H1 (cell line): ENCODE measurements at regions not wholly inside any gene's neighbourhood (a gene's known extent, or its start where the extent isn't known, plus 50 kb on each side); places are given as distances from the start of the nearest gene placed in this dataset.

ENCODE experiments used
- CTCF ChIA-PET: fragments of 300-600 bp; sonication (Branson Sonifier 250); formaldehyde crosslinking; loops from one replicate; lab custom pipeline; 2021; ENCODE audit not compliant: partially characterized antibody; lab: Charles Lee
- POLR2A ChIA-PET: fragments of 300-600 bp; sonication (Branson Sonifier 250); formaldehyde crosslinking; loops from one replicate; lab custom pipeline; 2021; ENCODE audit warnings: inconsistent platforms; ENCODE audit not compliant: partially characterized antibody; lab: Charles Lee
- DNase-seq, 2 experiments: peaks; one replicate each; pipeline versions ENCODE4 v3.0.0 to v3.0.0-alpha.2; 2010 to 2022; ENCODE audit warnings: low spot score in 2 of 2, low read depth in 1 of 2, mixed read lengths in 1 of 2
- FAIRE-seq: peaks from 2 replicates; lab custom pipeline; 2011; peaks lifted over from hg19 to GRCh38; lab: Jason Lieb, UNC
- H2AFZ ChIP-seq: 2 replicates; pipeline ENCODE4 v1.8.1; 2012; ENCODE audit warnings: low read length, inconsistent platforms
- H2AK5ac ChIP-seq: 2 replicates; pipeline ENCODE4 v1.6.1; 2013; ENCODE audit warnings: low read depth, low read length
- H2BK120ac ChIP-seq: replicated peaks from 2 replicates; pipeline ENCODE3; 2013; ENCODE audit warnings: low read depth, low read length, inconsistent platforms
- H2BK12ac ChIP-seq: 2 replicates; pipeline ENCODE4 v1.6.1; 2013; ENCODE audit warnings: low read depth, low read length
- H2BK15ac ChIP-seq: 2 replicates; pipeline ENCODE4 v1.6.1; 2013; ENCODE audit warnings: low read length
- H2BK20ac ChIP-seq: 2 replicates; pipeline ENCODE4 v1.6.1; 2013; ENCODE audit warnings: low read length
- H2BK5ac ChIP-seq: 2 replicates; pipeline ENCODE4 v1.6.1; 2013; ENCODE audit warnings: low read depth, low read length
- H3K14ac ChIP-seq: 2 replicates; pipeline ENCODE4 v1.6.1; 2013; ENCODE audit warnings: inconsistent platforms; ENCODE audit not compliant: insufficient read length
- H3K18ac ChIP-seq: 2 replicates; pipeline ENCODE4 v1.6.1; 2013; ENCODE audit warnings: low read length; ENCODE audit errors: extremely low read depth
- H3K23ac ChIP-seq: 2 replicates; pipeline ENCODE4 v1.6.1; 2013; ENCODE audit warnings: inconsistent platforms; ENCODE audit not compliant: insufficient read length
- H3K23me2 ChIP-seq: 2 replicates; pipeline ENCODE4 v1.6.1; 2013; ENCODE audit warnings: low read depth, low read length
- H3K27ac ChIP-seq: 2 replicates; pipeline ENCODE4 v1.6.1; 2011; ENCODE audit warnings: low read depth, low read length, inconsistent platforms
- H3K27me3 ChIP-seq, 4 experiments: replicated peaks in 1 of 4; 1 replicate in 1 of 4; 2 replicates in 3 of 4; pipeline versions ENCODE4 v1.6.1 to v1.8.1; 2011 to 2013; ENCODE audit warnings: low read length in 3 of 4, mild to moderate bottlenecking in 3 of 4, inconsistent platforms in 2 of 4, mixed read lengths in 2 of 4, moderate library complexity in 1 of 4; ENCODE audit not compliant: control insufficient read depth in 3 of 4, insufficient read depth in 3 of 4; ENCODE audit errors: extremely low read depth in 1 of 4
- H3K36me3 ChIP-seq, 4 experiments: 2 replicates each; pipeline versions ENCODE4 v1.6.1 to v1.8.1; 2011 to 2013; ENCODE audit warnings: mild to moderate bottlenecking in 4 of 4, low read length in 3 of 4, moderate library complexity in 2 of 4, control low read depth in 1 of 4, inconsistent platforms in 1 of 4; ENCODE audit not compliant: insufficient read depth in 4 of 4, control insufficient read depth in 2 of 4
- H3K4ac ChIP-seq: replicated peaks from 2 replicates; pipeline ENCODE3; 2013; ENCODE audit warnings: low read length, low read depth, mixed read lengths, inconsistent platforms; ENCODE audit not compliant: insufficient read length
- H3K4me1 ChIP-seq, 4 experiments: replicated peaks in 1 of 4; 1 replicate in 1 of 4; 2 replicates in 3 of 4; pipeline versions ENCODE4 v1.6.1 to v1.8.1; 2011 to 2013; ENCODE audit warnings: low read length in 3 of 4, inconsistent platforms in 2 of 4, mixed read lengths in 1 of 4; ENCODE audit not compliant: insufficient read depth in 4 of 4, control insufficient read depth in 3 of 4
- H3K4me2 ChIP-seq, 2 experiments: 2 replicates each; pipeline versions ENCODE4 v1.6.1 to v1.8.1; 2011 to 2013; ENCODE audit warnings: low read depth in 2 of 2, low read length in 2 of 2, control low read depth in 1 of 2, inconsistent platforms in 1 of 2, mild to moderate bottlenecking in 1 of 2; ENCODE audit not compliant: insufficient read depth in 1 of 2
- H3K4me3 ChIP-seq, 4 experiments: fragments of 200-600, 300-600 bp in 1 of 4; sonication (generic), shearing (Covaris generic), sonication (Bioruptor Twin) in 1 of 4; 2 replicates each; pipeline versions ENCODE4 v1.5.1 to v1.8.1; 2011 to 2016; ENCODE audit warnings: low read length in 4 of 4, low read depth in 3 of 4, control low read depth in 2 of 4, inconsistent platforms in 2 of 4, mild to moderate bottlenecking in 2 of 4, mixed read lengths in 1 of 4, moderate library complexity in 1 of 4; ENCODE audit not compliant: insufficient read depth in 2 of 4; ENCODE audit errors: extremely low read depth in 1 of 4
- H3K56ac ChIP-seq: replicated peaks from 2 replicates; pipeline ENCODE3; 2013; ENCODE audit warnings: low read depth, mild to moderate bottlenecking, mixed read lengths, low read length, inconsistent platforms; ENCODE audit not compliant: insufficient read length
- H3K79me1 ChIP-seq: 2 replicates; pipeline ENCODE4 v1.6.1; 2013; ENCODE audit warnings: low read depth, low read length, control low read depth
- H3K79me2 ChIP-seq, 2 experiments: 2 replicates each; pipeline versions ENCODE4 v1.6.1 to v1.8.1; 2012 to 2013; ENCODE audit warnings: low read length in 2 of 2, mild to moderate bottlenecking in 2 of 2, inconsistent platforms in 1 of 2; ENCODE audit not compliant: insufficient read depth in 2 of 2, control insufficient read depth in 1 of 2
- H3K9ac ChIP-seq, 4 experiments: replicated peaks in 1 of 4; 1 replicate in 1 of 4; 2 replicates in 3 of 4; pipeline versions ENCODE4 v1.6.1 to v1.8.1; 2011 to 2013; ENCODE audit warnings: low read depth in 3 of 4, low read length in 3 of 4, control low read depth in 2 of 4, mild to moderate bottlenecking in 2 of 4, moderate library complexity in 2 of 4, inconsistent platforms in 1 of 4; ENCODE audit errors: extremely low read depth in 1 of 4
- H3K9me3 ChIP-seq, 2 experiments: 2 replicates each; pipeline versions ENCODE4 v1.6.1 to v1.8.1; 2012 to 2013; ENCODE audit warnings: mild to moderate bottlenecking in 2 of 2, moderate library complexity in 2 of 2, control low read depth in 1 of 2, inconsistent platforms in 1 of 2, low read depth in 1 of 2, low read length in 1 of 2, mixed read lengths in 1 of 2; ENCODE audit not compliant: insufficient read depth in 2 of 2
- H4K20me1 ChIP-seq, 2 experiments: replicated peaks in 1 of 2; 2 replicates each; pipeline versions ENCODE3 to v1.8.1; 2011 to 2013; ENCODE audit warnings: inconsistent platforms in 2 of 2, low read length in 2 of 2, mild to moderate bottlenecking in 1 of 2; ENCODE audit not compliant: insufficient read depth in 2 of 2, control insufficient read depth in 1 of 2
- H4K5ac ChIP-seq: 2 replicates; pipeline ENCODE4 v1.6.1; 2013; ENCODE audit warnings: low read length, low read depth, mixed read lengths, inconsistent platforms; ENCODE audit not compliant: insufficient read length
- H4K8ac ChIP-seq: 2 replicates; pipeline ENCODE4 v1.8.0; 2013; ENCODE audit warnings: mild to moderate bottlenecking, moderate library complexity, low read length, inconsistent platforms; ENCODE audit not compliant: insufficient read depth; ENCODE audit errors: extremely low read depth
- H4K91ac ChIP-seq: replicated peaks from 2 replicates; pipeline ENCODE3; 2013; ENCODE audit warnings: low read length, mixed read lengths, inconsistent platforms; ENCODE audit not compliant: insufficient read length
- EGR1 ChIP-seq: IDR thresholded peaks from 2 replicates; pipeline ENCODE4 v1.6.1; 2011; ENCODE audit warnings: low read depth, low read length, borderline replicate concordance
- FOSL1 ChIP-seq: IDR thresholded peaks from 2 replicates; pipeline ENCODE4 v1.6.1; 2011; ENCODE audit warnings: mild to moderate bottlenecking, low read depth, low read length, moderate library complexity; ENCODE audit not compliant: insufficient read depth
- RXRA ChIP-seq: IDR thresholded peaks from 2 replicates; pipeline ENCODE4 v1.6.1; 2011; ENCODE audit warnings: low read depth, mild to moderate bottlenecking, low read length, moderate library complexity; ENCODE audit not compliant: insufficient read depth
- SP1 ChIP-seq: IDR thresholded peaks from 2 replicates; pipeline ENCODE4 v1.6.1; 2011; ENCODE audit warnings: low read depth, low read length
- WGBS, 2 experiments: shearing (Covaris generic) in 1 of 2; methylation state at CpG; one replicate each; pipeline versions ENCODE4 v1.1.6 to v1.1.7; 2013 to 2015; ENCODE audit warnings: low lambda C conversion rate in 2 of 2, mixed read lengths in 2 of 2, inconsistent platforms in 1 of 2, low coverage in 1 of 2, missing lambda C conversion rate in 1 of 2; ENCODE audit not compliant: insufficient replicate concordance in 2 of 2, insufficient coverage in 1 of 2, insufficient read length in 1 of 2; ENCODE audit errors: extremely low coverage in 1 of 2, missing lambda C conversion rate in 1 of 2; 5-methylcytosine and 5-hydroxymethylcytosine counted together

GRCh38 chr10:100623521-100624230, 87.9 kb downstream of the HIF1AN start:
- Histone ChIP-seq H3K79me2 (no peaks in the 10 kb centered on the region), H2BK5ac (peak overlapping the region; percentile 60; the same call in 1 of the 2 replicates), H4K5ac (no peak overlapping the region), H4K91ac (peak overlapping the region; percentile 37), H3K14ac (no peak overlapping the region), H2BK120ac (no peak overlapping the region), H3K56ac (no peak overlapping the region), H3K27me3 (no peaks in the 10 kb centered on the region), H3K23me2 (peaks cover 3% of the 10 kb centered on the region; the same call in 1 of the 2 replicates), H3K4me2 (no peak overlapping the region), H3K27ac (no peak overlapping the region), H4K8ac (no peak overlapping the region), H3K79me1 (no peaks in the 10 kb centered on the region), H3K4me3 (no peak overlapping the region), H4K20me1 (no peaks in the 10 kb centered on the region), H2AK5ac (no peak overlapping the region), H3K4me1 (peaks cover 5 to 14% (median 8%) of the 10 kb centered on the region in 4 experiments), H3K4ac (no peak overlapping the region)
- CTCF ChIA-PET: interaction anchor here (1.0 to 11.7 kb wide), 12 partner anchors 10 to 265 kb away, joined by 3 to 88 read pairs (median 3); no protein-coding TSS in a partner anchor
- no peak for FAIRE-seq
- TF ChIP-seq FOSL1 (no peak), SP1 (no peak), RXRA (no peak), EGR1 (no peak)
- TF ChIP-seq, all 59 proteins: peak for 0
- Histone ChIP-seq H3K23ac (no peak overlapping the region), H2BK12ac (peak overlapping the region; percentile 12; the same call in 1 of the 2 replicates), H2BK15ac (peak overlapping the region; percentile 72; the same call in 1 of the 2 replicates), H3K36me3 (no peaks in the 10 kb centered on the region), H2BK20ac (peak overlapping the region; percentile 9; the same call in 1 of the 2 replicates), H2AFZ (peak overlapping the region; percentile 29; the same call in 1 of the 2 replicates), H3K18ac (0 out of 2 replicates have a peak overlapping the region, but pooled peaks have one; percentile 5), H3K9me3 (no peaks in the 10 kb centered on the region), H3K9ac (no peak overlapping the region)
- DNase-seq: no peak
- POLR2A ChIA-PET: no interaction called here
- 81% methylated on average over 10 of the region's 12 CpGs; no CpG with 5 or more reads in 1 of the 2 experiments for WGBS, 2 experiments
